Stimulated activated naive CD8-positive, alpha-beta T cell treated with anti-CD3 and anti-CD28 coated beads, Interleukin-15, Interleukin-2, amounts not matched to agents 100 ng/mL and 50 ng/mL, for 24 hours (primary cell): ENCODE measurements at regions not wholly inside any gene's neighbourhood (a gene's known extent, or its start where the extent isn't known, plus 50 kb on each side); places are given as distances from the start of the nearest gene placed in this dataset.
"Not testable (repeated sequence)": the region's sequence is repeated elsewhere in the genome, so short reads cannot be mapped to it uniquely, and the experiment has no call there.

Experiments used
- H3K27ac Mint-ChIP-seq: one replicate; pipeline ENCODE4 v1.8.0; 2021; ENCODE audit warnings: mild to moderate bottlenecking, mixed read lengths
- H3K27me3 Mint-ChIP-seq: one replicate; pipeline ENCODE4 v1.8.0; 2021; ENCODE audit warnings: mixed read lengths
- H3K36me3 Mint-ChIP-seq: one replicate; pipeline ENCODE4 v1.8.0; 2021; ENCODE audit warnings: low read depth, mixed read lengths
- H3K4me1 Mint-ChIP-seq: one replicate; pipeline ENCODE4 v1.8.0; 2021; ENCODE audit warnings: low read depth, mixed read lengths
- H3K4me3 Mint-ChIP-seq: one replicate; pipeline ENCODE4 v1.8.0; 2021; ENCODE audit warnings: mild to moderate bottlenecking, mixed read lengths
- H3K9me3 Mint-ChIP-seq: one replicate; pipeline ENCODE4 v1.8.0; 2021; ENCODE audit warnings: mixed read lengths

- Mint-ChIP-seq H3K27me3 (no peaks in the 10 kb centered on the region), H3K27ac (no peak overlapping the region), H3K9me3 (no peaks in the 10 kb centered on the region), H3K4me1 (no peaks in the 10 kb centered on the region), H3K36me3 (no peaks in the 10 kb centered on the region), H3K4me3 (no peak overlapping the region)
These were observed 818.4 kb downstream of the SOCS6 start for GRCh38 chr18:71107244-71107643.

GRCh38 chr18:71106701-71107100, 817.9 kb downstream of the SOCS6 start:
- no peak overlapping the region for H3K4me3 Mint-ChIP-seq
- H3K36me3 Mint-ChIP-seq = no peaks in the 10 kb centered on the region
- no peaks in the 10 kb centered on the region for H3K4me1 Mint-ChIP-seq
- H3K27ac Mint-ChIP-seq = no peak overlapping the region
- H3K27me3 Mint-ChIP-seq = no peaks in the 10 kb centered on the region
- no peaks in the 10 kb centered on the region for H3K9me3 Mint-ChIP-seq

GRCh38 chr18:71105994-71106546, 817.2 kb downstream of the SOCS6 start:
- Mint-ChIP-seq H3K27ac (no peak overlapping the region), H3K4me1 (no peaks in the 10 kb centered on the region), H3K4me3 (no peak overlapping the region), H3K27me3 (no peaks in the 10 kb centered on the region), H3K9me3 (no peaks in the 10 kb centered on the region), H3K36me3 (no peaks in the 10 kb centered on the region)

- H3K4me3 Mint-ChIP-seq = no peak overlapping the region
These were observed 816.4 kb downstream of the SOCS6 start for GRCh38 chr18:71105078-71105819.

GRCh38 chr18:71079606-71080005, 790.8 kb downstream of the SOCS6 start:
- H3K27me3 Mint-ChIP-seq = no peaks in the 10 kb centered on the region
- no peak overlapping the region for H3K4me3 Mint-ChIP-seq
- H3K27ac Mint-ChIP-seq = no peak overlapping the region
- no peaks in the 10 kb centered on the region for H3K4me1 Mint-ChIP-seq
- peaks cover 8% of the 10 kb centered on the region for H3K9me3 Mint-ChIP-seq
- H3K36me3 Mint-ChIP-seq = no peaks in the 10 kb centered on the region

More at GRCh38 chr18:71105078-71105819, 816.4 kb downstream of the SOCS6 start:
- Mint-ChIP-seq H3K36me3 (no peaks in the 10 kb centered on the region), H3K9me3 (no peaks in the 10 kb centered on the region), H3K4me1 (no peaks in the 10 kb centered on the region), H3K27ac (no peak overlapping the region), H3K27me3 (no peaks in the 10 kb centered on the region)

- H3K4me3 Mint-ChIP-seq = no peak overlapping the region
- H3K4me1 Mint-ChIP-seq = no peaks in the 10 kb centered on the region
- no peaks in the 10 kb centered on the region for H3K27me3 Mint-ChIP-seq
- no peak overlapping the region for H3K27ac Mint-ChIP-seq
- no peaks in the 10 kb centered on the region for H3K36me3 Mint-ChIP-seq
- H3K9me3 Mint-ChIP-seq = peaks cover 8% of the 10 kb centered on the region
These were observed 788.6 kb downstream of the SOCS6 start for GRCh38 chr18:71077451-71077850.

GRCh38 chr18:71075147-71075546, 786.3 kb downstream of the SOCS6 start:
- H3K27ac Mint-ChIP-seq = no peak overlapping the region
- H3K27me3 Mint-ChIP-seq = no peaks in the 10 kb centered on the region
- no peaks in the 10 kb centered on the region for H3K4me1 Mint-ChIP-seq
- H3K36me3 Mint-ChIP-seq = no peaks in the 10 kb centered on the region
- no peak overlapping the region for H3K4me3 Mint-ChIP-seq
- H3K9me3 Mint-ChIP-seq = peaks cover 8% of the 10 kb centered on the region

GRCh38 chr18:71068338-71068737, 779.5 kb downstream of the SOCS6 start:
- Mint-ChIP-seq H3K4me3 (no peak overlapping the region), H3K9me3 (no peaks in the 10 kb centered on the region), H3K27me3 (no peaks in the 10 kb centered on the region), H3K27ac (no peak overlapping the region), H3K4me1 (no peaks in the 10 kb centered on the region), H3K36me3 (no peaks in the 10 kb centered on the region)

- Mint-ChIP-seq H3K4me1 (no peaks in the 10 kb centered on the region), H3K27ac (no peak overlapping the region), H3K27me3 (no peaks in the 10 kb centered on the region), H3K36me3 (no peaks in the 10 kb centered on the region), H3K4me3 (no peak overlapping the region), H3K9me3 (no peaks in the 10 kb centered on the region)
These were observed 761.0 kb downstream of the SOCS6 start for GRCh38 chr18:71049893-71050292.

GRCh38 chr18:71047882-71048281, 759.0 kb downstream of the SOCS6 start:
- Mint-ChIP-seq H3K36me3 (no peaks in the 10 kb centered on the region), H3K27ac (no peak overlapping the region), H3K4me1 (no peaks in the 10 kb centered on the region), H3K4me3 (no peak overlapping the region), H3K9me3 (no peaks in the 10 kb centered on the region), H3K27me3 (no peaks in the 10 kb centered on the region)

GRCh38 chr18:71045331-71046065, 756.7 kb downstream of the SOCS6 start:
- Mint-ChIP-seq H3K9me3 (no peaks in the 10 kb centered on the region), H3K27me3 (no peaks in the 10 kb centered on the region), H3K27ac (no peak overlapping the region), H3K36me3 (no peaks in the 10 kb centered on the region), H3K4me1 (no peaks in the 10 kb centered on the region), H3K4me3 (no peak overlapping the region)

GRCh38 chr18:71040161-71040560, 751.3 kb downstream of the SOCS6 start:
- H3K9me3 Mint-ChIP-seq = no peaks in the 10 kb centered on the region
- H3K27ac Mint-ChIP-seq = no peak overlapping the region
- H3K4me1 Mint-ChIP-seq = peaks cover 5% of the 10 kb centered on the region
- H3K36me3 Mint-ChIP-seq = no peaks in the 10 kb centered on the region
- H3K4me3 Mint-ChIP-seq = no peak overlapping the region
- H3K27me3 Mint-ChIP-seq = no peaks in the 10 kb centered on the region

- peaks cover 5% of the 10 kb centered on the region for H3K4me1 Mint-ChIP-seq
- H3K27me3 Mint-ChIP-seq = no peaks in the 10 kb centered on the region
- no peak overlapping the region for H3K27ac Mint-ChIP-seq
- no peaks in the 10 kb centered on the region for H3K9me3 Mint-ChIP-seq
- no peaks in the 10 kb centered on the region for H3K36me3 Mint-ChIP-seq
- no peak overlapping the region for H3K4me3 Mint-ChIP-seq
These were observed 749.4 kb downstream of the SOCS6 start for GRCh38 chr18:71038196-71038595.

- Mint-ChIP-seq H3K27ac (no peak overlapping the region), H3K9me3 (no peaks in the 10 kb centered on the region), H3K4me3 (no peak overlapping the region), H3K4me1 (peaks cover 5% of the 10 kb centered on the region), H3K36me3 (no peaks in the 10 kb centered on the region), H3K27me3 (no peaks in the 10 kb centered on the region)
These were observed 747.9 kb downstream of the SOCS6 start for GRCh38 chr18:71036783-71037182.

- H3K9me3 Mint-ChIP-seq, H3K27me3 Mint-ChIP-seq, H3K36me3 Mint-ChIP-seq, H3K4me1 Mint-ChIP-seq, H3K27ac Mint-ChIP-seq, H3K4me3 Mint-ChIP-seq: not testable (repeated sequence)
These were observed 742.7 kb downstream of the SOCS6 start for GRCh38 chr18:71031296-71032191.
